ENCODE measurements at regions not wholly inside any gene's neighbourhood (a gene's known extent, or its start where the extent isn't known, plus 50 kb on each side); places are given as distances from the start of the nearest gene placed in this dataset.

DNA sequence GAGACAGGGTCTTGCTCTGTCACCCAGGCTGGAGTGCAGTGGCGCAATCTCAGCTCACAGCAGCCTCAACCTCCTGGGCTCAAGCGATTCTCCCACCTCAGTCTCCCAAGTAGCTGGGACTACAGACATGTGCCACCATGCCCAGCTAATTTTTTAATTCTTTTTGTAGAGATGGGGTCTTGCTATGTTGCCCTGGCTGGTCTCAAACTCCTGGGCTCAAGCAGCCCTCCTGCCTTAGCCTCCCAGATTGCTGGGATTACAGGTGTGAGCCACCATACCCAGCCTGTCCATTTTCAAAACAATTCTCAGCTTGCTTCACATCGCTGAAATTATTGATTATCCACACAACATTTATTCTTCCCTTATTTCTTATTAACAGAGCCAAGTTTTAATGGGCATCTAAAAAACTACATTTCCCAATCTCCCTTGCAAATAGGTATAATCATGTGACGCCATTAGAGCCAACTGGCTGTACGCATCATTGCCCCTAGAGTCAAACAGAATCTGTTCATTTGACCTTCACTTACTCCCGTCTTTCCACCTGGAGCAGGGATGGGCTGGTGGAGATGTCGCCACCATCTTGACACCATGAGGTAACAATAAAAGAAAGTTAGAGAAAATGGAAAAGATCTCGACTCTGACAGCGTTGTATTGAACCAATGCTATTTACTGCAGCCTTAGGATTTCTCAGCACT, 148.0 kb upstream of the FOXF1 start:
- TF ChIP-seq, protein P1, sequence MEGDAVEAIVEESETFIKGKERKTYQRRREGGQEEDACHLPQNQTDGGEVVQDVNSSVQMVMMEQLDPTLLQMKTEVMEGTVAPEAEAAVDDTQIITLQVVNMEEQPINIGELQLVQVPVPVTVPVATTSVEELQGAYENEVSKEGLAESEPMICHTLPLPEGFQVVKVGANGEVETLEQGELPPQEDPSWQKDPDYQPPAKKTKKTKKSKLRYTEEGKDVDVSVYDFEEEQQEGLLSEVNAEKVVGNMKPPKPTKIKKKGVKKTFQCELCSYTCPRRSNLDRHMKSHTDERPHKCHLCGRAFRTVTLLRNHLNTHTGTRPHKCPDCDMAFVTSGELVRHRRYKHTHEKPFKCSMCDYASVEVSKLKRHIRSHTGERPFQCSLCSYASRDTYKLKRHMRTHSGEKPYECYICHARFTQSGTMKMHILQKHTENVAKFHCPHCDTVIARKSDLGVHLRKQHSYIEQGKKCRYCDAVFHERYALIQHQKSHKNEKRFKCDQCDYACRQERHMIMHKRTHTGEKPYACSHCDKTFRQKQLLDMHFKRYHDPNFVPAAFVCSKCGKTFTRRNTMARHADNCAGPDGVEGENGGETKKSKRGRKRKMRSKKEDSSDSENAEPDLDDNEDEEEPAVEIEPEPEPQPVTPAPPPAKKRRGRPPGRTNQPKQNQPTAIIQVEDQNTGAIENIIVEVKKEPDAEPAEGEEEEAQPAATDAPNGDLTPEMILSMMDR (conservative IDR thresholded peaks at IDR 0.05; ENCODE audit: low read depth, low read length) = no peak
- no peak for TF ChIP-seq EZH2 (IDR thresholded peaks at IDR 0.05; ENCODE audit: low read length, unreplicated experiment)

Data from PC-3 (cell line).